Fibroblast of mammary gland (primary cell): ENCODE measurements at regions not wholly inside any gene's neighbourhood (a gene's known extent, or its start where the extent isn't known, plus 50 kb on each side); places are given as distances from the start of the nearest gene placed in this dataset.

Experiments used
- DNase-seq: peaks from one replicate; pipeline ENCODE4 v3.0.0-alpha.2; 2010; ENCODE audit warnings: low read depth
- H3K4me3 ChIP-seq: 2 replicates; pipeline ENCODE4 v1.5.1; 2011; ENCODE audit warnings: low read depth, mild to moderate bottlenecking, low read length, moderate library complexity; ENCODE audit not compliant: control insufficient read depth
- TF ChIP-seq, protein P1 (sequence below): conservative IDR thresholded peaks from 2 replicates; pipeline ENCODE4 v1.5.1; 2011; ENCODE audit warnings: low read depth, low read length, inconsistent platforms; ENCODE audit not compliant: control insufficient read depth, insufficient read depth

DNA sequence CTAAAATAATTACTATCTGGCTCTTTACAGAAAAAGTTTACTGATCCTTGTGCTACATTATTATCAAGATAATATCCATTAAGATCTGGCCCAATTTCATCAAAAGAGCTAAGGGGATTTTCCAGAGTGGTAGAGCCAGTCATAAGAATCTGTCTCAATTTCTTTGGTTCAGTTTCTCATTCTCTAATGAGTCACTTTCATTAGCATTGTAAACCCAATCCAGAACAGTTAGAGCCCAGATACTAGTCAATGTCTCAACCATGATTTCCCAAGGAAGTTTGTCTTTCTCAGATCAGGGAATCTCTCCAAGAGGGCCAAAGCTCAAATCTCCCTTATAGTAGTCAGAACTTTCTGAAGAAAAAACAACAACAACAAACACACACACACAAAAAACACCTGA is 131.1 kb upstream of the PPP2R3A start:
- peak; percentile 19 for DNase-seq
- H3K4me3 ChIP-seq, result no peak overlapping the region
- TF ChIP-seq, protein P1, sequence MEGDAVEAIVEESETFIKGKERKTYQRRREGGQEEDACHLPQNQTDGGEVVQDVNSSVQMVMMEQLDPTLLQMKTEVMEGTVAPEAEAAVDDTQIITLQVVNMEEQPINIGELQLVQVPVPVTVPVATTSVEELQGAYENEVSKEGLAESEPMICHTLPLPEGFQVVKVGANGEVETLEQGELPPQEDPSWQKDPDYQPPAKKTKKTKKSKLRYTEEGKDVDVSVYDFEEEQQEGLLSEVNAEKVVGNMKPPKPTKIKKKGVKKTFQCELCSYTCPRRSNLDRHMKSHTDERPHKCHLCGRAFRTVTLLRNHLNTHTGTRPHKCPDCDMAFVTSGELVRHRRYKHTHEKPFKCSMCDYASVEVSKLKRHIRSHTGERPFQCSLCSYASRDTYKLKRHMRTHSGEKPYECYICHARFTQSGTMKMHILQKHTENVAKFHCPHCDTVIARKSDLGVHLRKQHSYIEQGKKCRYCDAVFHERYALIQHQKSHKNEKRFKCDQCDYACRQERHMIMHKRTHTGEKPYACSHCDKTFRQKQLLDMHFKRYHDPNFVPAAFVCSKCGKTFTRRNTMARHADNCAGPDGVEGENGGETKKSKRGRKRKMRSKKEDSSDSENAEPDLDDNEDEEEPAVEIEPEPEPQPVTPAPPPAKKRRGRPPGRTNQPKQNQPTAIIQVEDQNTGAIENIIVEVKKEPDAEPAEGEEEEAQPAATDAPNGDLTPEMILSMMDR, result no peak

DNA sequence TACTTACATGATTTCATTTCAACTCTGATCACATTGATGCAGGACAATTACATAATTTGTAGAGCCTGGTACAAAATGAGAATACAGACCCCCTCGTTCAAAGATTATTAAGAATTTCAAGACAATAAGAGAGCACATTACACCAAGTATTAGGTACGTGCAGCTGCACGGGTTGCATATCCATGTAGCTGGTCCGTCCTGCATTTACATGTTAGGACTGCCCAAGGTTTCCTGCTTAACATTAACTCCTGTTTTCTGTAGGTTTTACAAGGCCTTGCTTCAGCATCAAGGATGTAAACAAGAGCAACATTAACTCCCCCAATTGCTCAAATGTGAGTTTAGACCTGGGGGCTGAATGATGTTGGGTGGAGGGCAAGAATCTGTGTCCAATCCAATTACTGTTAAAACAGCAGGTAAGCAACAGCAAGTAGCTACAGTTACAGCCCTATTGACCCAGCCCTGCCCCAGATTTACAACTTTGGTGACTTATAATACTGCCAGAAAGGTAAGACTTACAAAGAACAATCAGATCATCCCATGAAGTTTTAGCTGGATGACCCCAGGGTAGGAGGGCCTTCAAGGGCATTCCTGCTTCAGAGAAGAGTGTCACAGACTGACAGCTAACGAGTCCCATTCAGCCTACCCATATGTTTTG is 127.4 kb upstream of the PPP2R3A start:
- no peak for DNase-seq
- TF ChIP-seq, protein P1, result no peak
- H3K4me3 ChIP-seq, result no peak overlapping the region

DNA sequence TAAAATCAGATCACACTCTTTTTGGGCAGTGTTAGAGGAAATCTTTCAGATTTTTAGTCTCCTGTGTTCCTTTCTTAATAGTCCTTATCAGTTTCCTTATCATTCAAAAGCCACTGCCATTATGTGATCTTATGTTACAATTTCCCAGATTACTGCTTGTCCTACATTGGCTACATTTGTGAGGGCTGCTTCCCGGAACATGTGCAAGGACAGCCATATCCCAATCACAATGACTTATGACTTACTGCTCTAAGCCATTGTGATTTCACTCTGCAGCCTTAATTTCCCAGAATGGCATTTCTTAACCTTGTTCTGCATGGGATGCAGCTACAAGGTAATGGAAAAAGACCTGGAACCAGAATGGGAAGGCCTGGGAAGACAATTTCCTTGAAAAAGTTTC is 125.1 kb upstream of the PPP2R3A start:
- no peak for DNase-seq
- TF ChIP-seq, protein P1, result no peak
- no peak overlapping the region for H3K4me3 ChIP-seq

DNA sequence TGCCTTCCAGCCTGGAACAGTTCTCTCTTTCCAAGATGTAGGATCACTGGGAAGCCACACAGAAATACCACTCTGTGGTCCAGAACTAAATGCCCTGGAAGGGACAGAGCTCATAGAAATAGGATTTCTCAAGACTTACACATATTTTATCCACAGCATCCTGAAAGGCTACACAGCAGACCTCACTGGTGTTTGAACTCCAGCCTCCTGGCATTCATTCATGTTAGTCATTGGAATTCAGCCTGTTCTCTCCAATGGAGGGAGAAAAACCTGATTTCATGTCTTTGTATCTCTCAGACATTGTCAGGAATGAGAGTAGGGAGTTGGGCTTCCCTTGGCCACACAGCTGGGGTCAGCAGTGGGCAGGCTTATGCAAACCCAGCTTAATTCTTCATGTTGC is 121.1 kb upstream of the PPP2R3A start:
- TF ChIP-seq, protein P1, result no peak

DNA sequence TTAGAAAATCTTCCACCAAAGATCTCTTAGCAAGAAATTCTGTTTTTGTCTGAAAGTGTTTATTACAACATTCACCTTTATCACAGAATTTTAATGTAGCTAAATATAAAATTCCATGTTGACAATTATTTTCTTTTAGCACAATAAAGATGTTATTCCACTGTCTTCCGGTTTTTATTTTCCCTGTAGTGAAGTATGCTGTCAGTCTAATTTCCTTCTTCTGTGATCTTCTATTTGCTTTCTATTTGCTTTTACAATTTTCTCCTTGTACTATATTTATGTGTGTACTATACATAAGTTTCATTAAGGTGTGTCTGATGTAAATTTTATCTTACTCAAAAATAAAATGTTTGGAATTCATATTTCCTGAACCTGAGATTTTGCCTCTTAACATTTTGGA is 117.5 kb upstream of the PPP2R3A start:
- no peak for DNase-seq
- no peak overlapping the region for H3K4me3 ChIP-seq
- TF ChIP-seq, protein P1, result no peak

More for the DNA sequence above, 121.1 kb upstream of the PPP2R3A start:
- DNase-seq, result peak; percentile 36
- H3K4me3 ChIP-seq, result no peak overlapping the region

DNA sequence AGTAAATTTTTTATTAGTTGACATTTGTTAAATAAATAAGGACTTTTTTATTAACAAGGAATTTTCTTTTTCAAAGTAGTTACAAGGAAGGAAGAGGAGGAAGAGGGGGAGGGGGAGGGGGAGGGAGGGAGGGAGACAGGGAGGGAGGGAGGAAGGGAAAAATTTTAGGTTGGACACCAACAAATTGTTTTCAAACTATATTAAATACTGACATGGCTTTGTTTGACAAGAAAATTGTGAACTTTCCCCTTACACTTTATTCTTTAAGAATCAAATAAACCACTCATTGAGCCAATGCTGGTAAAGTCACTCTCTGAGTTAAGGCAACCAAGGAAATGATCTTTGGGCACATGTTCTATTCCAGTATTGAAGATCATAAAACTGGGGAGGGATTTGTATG is 115.7 kb upstream of the PPP2R3A start:
- DNase-seq, result no peak
- TF ChIP-seq, protein P1, result no peak
- H3K4me3 ChIP-seq, result no peak overlapping the region
